COLO829 (cell line): ENCODE measurements at regions not wholly inside any gene's neighbourhood (a gene's known extent, or its start where the extent isn't known, plus 50 kb on each side); places are given as distances from the start of the nearest gene placed in this dataset.

ENCODE experiments used
- DNase-seq: peaks from one replicate; pipeline ENCODE4 v3.0.0; 2012; ENCODE audit warnings: low spot score

GRCh38 chr2:239467281-239467955 lies 66.6 kb upstream of the HDAC4 start:
- DNase-seq, result no peak

DNA sequence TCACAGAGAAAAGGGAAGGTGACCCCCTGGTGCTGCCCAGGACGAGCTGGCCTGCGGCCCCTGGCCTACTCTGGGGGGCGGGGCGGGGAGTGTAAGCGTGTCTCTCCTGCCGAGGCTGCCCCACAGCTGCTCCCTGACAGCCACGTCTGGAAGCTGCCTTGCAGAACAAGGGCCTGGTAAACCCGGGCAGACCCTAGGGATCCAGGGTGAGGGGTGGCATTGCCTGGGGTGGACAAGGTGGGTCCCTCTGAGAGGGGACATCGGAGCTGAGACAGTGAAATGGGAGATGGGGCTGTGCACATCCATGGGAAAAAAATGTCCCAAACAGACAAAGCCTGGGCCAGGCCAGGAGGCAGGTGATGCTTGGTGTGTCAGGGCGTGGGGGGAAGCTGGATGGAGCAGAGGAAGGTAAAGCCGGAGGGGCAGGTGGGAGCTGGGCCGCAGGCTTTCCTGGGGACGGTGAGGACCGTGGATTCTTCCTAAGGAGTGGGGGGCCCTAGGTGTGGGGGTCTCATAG lies 66.0 kb upstream of the HDAC4 start:
- no peak for DNase-seq

GRCh38 chr2:239466061-239466754 lies 65.4 kb upstream of the HDAC4 start:
- no peak for DNase-seq

DNA sequence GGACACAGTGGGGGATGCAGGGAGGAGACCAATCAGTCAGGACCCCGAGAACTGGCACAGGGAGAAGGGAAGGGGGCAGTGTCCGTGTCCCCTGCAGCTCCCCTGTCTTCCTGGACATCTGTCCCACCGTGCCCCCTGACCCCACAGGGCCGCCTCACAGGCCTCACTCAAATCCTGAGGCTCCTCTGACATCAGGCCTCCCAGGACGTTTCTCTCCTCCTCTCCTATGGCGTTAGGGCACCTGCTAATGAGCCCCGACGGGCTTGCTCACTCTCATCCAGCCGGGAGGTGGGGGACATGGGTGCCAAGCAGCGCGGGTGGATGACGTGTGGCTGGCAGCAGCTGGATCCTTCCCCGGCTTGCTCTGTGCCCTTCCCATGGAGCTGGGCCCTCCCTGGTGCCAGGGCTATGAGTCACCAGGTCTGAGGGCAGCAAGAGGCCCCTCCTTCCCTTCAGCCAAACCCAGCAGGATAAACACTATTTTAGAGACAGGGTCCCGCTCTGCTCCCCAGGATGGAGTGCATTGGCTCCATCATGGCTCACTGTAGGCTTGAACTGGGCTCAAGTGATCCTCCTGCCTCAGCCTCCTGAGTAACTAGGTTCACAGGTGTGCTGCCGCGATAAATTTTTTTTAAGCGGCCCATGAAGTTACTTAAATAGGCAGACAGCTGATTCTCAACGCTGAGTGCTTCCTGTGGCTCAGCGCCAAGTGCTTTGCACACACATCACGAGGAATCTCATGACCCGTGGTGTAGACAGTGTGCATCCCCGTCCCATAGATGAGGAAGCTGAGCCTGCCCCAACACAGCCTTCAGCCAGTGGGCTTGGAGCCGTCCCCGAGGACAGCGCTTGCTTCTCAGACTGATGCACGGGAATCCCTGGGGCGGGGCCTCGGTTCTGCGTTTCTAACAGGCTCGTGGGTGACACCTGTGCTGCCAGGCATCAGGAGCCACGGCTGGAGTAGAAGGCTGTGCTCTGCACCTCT lies 64.5 kb upstream of the HDAC4 start:
- peak; percentile 93 for DNase-seq

GRCh38 chr2:239464166-239465016 lies 63.6 kb upstream of the HDAC4 start:
- no peak for DNase-seq

GRCh38 chr2:239463541-239464165 lies 62.8 kb upstream of the HDAC4 start:
- no peak for DNase-seq

GRCh38 chr2:239462671-239463506 lies 62.1 kb upstream of the HDAC4 start:
- no peak for DNase-seq

- DNase-seq, result no peak
Measured at GRCh38 chr2:239462191-239462515, 61.3 kb upstream of the HDAC4 start.

- no peak for DNase-seq
Measured at GRCh38 chr2:239461291-239462190, 60.7 kb upstream of the HDAC4 start.

DNA sequence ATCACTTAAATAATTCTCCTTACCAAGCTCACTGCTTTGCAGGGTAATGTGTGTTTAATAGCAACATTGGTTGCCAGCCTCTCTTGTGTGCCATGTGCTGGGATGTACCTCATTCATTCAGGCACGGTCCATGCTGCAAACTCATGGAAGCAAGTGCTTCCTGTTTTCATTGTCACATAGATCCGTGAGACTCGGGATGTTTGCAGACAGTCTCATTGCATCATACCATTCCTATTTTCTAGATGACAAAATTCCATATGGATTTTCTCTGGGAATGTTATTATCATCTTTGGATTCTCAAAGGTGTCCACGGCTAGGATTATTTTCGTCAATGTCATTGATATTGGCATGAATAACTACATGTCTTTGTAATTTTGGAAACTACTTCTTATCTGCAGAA lies 60.0 kb upstream of the HDAC4 start:
- DNase-seq, result no peak

DNA sequence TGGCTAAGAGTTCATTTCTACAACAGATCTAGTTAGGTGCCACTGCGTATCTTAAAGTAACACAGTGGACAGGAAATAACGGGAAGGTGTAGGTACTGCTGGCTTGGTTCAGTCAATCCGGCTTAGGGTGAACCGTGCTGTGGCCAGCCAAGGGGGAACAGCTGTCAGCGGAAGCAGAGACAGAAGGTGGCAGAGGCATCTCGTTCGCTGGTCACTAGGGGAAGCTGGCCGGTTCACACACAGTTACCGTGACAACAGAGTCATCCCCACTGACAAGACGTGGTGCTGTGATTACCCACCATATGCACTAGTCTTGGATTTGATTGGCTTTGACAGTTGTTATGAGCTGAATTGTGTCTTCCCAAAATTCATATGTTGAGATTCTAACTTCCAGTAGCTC lies 58.8 kb upstream of the HDAC4 start:
- no peak for DNase-seq

- DNase-seq, result no peak
Measured at GRCh38 chr2:239459056-239459455, 58.2 kb upstream of the HDAC4 start.

- no peak for DNase-seq
Measured at GRCh38 chr2:239457586-239458445, 57.0 kb upstream of the HDAC4 start.

DNA sequence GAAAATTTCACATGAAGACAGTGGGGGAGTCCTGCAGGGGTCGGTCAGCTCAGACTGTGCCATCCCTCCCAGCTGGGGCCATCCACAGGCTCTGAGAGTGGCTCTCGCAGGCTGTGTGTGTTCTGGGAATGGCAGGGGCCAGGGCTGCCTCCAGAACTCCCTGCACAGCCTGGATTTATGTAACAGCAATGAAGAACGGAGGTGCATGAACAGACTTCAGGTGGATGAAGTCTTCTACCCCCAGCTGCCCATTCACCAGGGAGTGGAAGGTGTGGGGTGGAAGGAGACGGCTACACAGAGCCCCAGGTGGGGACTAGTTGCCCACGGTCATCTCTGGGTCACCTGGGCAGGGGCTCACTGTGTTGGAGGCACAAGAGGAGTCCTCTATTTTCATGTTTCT lies 56.1 kb upstream of the HDAC4 start:
- no peak for DNase-seq

DNA sequence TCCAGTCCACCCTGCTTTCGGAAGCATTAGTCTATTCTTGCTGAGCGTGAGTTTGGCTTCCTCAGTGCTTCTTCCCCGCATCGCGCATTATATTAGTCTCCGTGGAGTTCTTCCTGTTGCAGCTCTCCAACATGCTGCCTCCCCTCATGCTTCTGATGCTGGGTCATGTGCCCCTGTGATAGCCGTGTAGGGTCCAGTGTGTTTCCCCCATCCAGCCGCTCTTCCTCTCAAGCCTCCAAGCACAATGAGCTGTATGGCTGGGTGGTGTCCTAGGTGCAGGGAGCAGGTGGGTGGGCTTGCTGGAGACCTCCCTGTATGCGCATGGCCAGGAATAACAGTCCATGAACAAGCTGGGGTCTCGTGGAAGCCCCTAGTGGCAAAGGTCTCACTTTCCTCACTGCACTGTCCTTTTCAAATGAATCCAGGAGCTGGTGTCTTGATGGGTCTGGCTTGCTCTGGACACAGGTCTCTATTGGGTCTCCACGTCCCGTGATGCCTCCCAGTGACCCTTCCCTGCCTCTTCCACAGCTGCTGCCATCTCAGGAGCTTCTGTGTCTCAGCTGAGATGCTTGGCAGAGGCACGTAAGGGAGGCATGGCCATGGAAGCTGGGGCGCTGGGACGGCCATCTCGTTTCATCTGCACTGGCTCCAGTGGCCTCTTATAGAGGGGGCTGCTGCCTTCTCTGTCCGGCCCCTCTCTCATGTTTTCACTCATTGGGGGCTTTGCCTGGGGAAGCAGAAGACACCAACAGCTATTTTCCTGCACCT lies 54.8 kb upstream of the HDAC4 start:
- DNase-seq, result no peak

DNA sequence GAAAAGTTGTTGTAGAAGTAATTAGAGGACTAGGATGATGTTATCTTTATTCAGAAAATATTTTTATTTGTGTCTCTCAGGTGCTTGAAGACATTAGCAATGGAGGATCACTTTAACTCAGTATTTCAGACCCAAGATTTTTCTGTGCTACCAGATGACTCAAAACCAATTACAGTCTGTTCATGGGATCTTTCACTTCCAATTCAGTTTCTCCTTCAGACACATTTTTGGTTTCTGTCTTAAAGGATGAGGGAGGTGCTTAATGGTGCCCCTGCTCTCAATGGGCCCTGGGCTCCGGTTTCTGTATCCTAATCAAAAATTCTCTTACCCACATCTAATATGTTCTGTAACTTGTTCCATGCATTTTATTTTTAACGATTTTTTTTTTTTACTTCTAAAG lies 53.7 kb upstream of the HDAC4 start:
- no peak for DNase-seq
